KMS-11 (cell line): ENCODE measurements at regions not wholly inside any gene's neighbourhood (a gene's known extent, or its start where the extent isn't known, plus 50 kb on each side); places are given as distances from the start of the nearest gene placed in this dataset.

Source experiments
- H2AFZ ChIP-seq: fragments of 200-600 bp; sonication (generic); 2 replicates; pipeline ENCODE4 v1.6.1; 2016; ENCODE audit warnings: antibody characterized with exemption, mixed run types, low read depth
- H3K27ac ChIP-seq: fragments of 200-600 bp; sonication (generic); 2 replicates; pipeline ENCODE4 v1.6.1; 2016; ENCODE audit warnings: mild to moderate bottlenecking, mixed run types
- H3K27me3 ChIP-seq: fragments of 200-600 bp; sonication (generic); 2 replicates; pipeline ENCODE4 v1.6.1; 2017; ENCODE audit warnings: mild to moderate bottlenecking, low read depth, mixed run types, moderate library complexity; ENCODE audit not compliant: insufficient read depth
- H3K36me3 ChIP-seq: fragments of 200-600 bp; sonication (generic); 2 replicates; pipeline ENCODE4 v1.6.1; 2017; ENCODE audit warnings: mild to moderate bottlenecking, mixed run types; ENCODE audit not compliant: insufficient read depth
- H3K4me1 ChIP-seq: fragments of 200-600 bp; sonication (generic); 2 replicates; pipeline ENCODE4 v1.6.1; 2016; ENCODE audit warnings: mild to moderate bottlenecking, low read depth, mixed run types; ENCODE audit not compliant: poor library complexity, severe bottlenecking
- H3K4me2 ChIP-seq: fragments of 200-600 bp; sonication (generic); 2 replicates; pipeline ENCODE4 v1.7.0; 2016; ENCODE audit warnings: mild to moderate bottlenecking, mixed run types
- H3K4me3 ChIP-seq: fragments of 200-600 bp; sonication (generic); IDR thresholded peaks from 2 replicates; pipeline ENCODE4 v1.6.1; 2017; ENCODE audit warnings: low read depth, low read length, mixed read lengths; ENCODE audit not compliant: insufficient read depth
- H3K79me2 ChIP-seq: fragments of 200-600 bp; sonication (generic); 2 replicates; pipeline ENCODE4 v1.6.1; 2016; ENCODE audit warnings: low read depth, mixed run types; ENCODE audit not compliant: insufficient read depth
- H3K9ac ChIP-seq: fragments of 200-600 bp; sonication (generic); 2 replicates; pipeline ENCODE4 v1.6.1; 2016; ENCODE audit warnings: mild to moderate bottlenecking, mixed run types
- H4K20me1 ChIP-seq: fragments of 200-600 bp; sonication (generic); 2 replicates; pipeline ENCODE4 v1.6.1; 2016; ENCODE audit warnings: mild to moderate bottlenecking, mixed run types; ENCODE audit not compliant: insufficient read depth
- CTCF ChIP-seq: fragments of 200-600 bp; sonication (generic); conservative IDR thresholded peaks from 2 replicates; pipeline ENCODE4 v1.6.1; 2017; ENCODE audit warnings: low read depth, mild to moderate bottlenecking, antibody characterized with exemption, low read length, moderate library complexity, mixed read lengths

- Histone ChIP-seq H3K27ac (no peak overlapping the region), H2AFZ (no peak overlapping the region), H4K20me1 (no peaks in the 10 kb centered on the region), H3K27me3 (no peaks in the 10 kb centered on the region), H3K4me2 (no peak overlapping the region), H3K9ac (no peak overlapping the region), H3K4me3 (no peak overlapping the region), H3K79me2 (no peaks in the 10 kb centered on the region), H3K4me1 (no peaks in the 10 kb centered on the region), H3K36me3 (no peaks in the 10 kb centered on the region)
- no peak for TF ChIP-seq CTCF
Measured at GRCh38 chr10:128664729-128665128, 538.5 kb upstream of the MKI67 start.

GRCh38 chr10:128675405-128675804, 549.2 kb upstream of the MKI67 start:
- H3K27ac ChIP-seq = no peak overlapping the region
- H2AFZ ChIP-seq = no peak overlapping the region
- H3K27me3 ChIP-seq = no peaks in the 10 kb centered on the region
- no peak for TF ChIP-seq CTCF
- H3K36me3 ChIP-seq = no peaks in the 10 kb centered on the region
- no peaks in the 10 kb centered on the region for H4K20me1 ChIP-seq
- H3K9ac ChIP-seq = no peak overlapping the region
- no peak overlapping the region for H3K4me2 ChIP-seq
- H3K4me3 ChIP-seq = no peak overlapping the region
- no peaks in the 10 kb centered on the region for H3K4me1 ChIP-seq
- H3K79me2 ChIP-seq = no peaks in the 10 kb centered on the region

DNA sequence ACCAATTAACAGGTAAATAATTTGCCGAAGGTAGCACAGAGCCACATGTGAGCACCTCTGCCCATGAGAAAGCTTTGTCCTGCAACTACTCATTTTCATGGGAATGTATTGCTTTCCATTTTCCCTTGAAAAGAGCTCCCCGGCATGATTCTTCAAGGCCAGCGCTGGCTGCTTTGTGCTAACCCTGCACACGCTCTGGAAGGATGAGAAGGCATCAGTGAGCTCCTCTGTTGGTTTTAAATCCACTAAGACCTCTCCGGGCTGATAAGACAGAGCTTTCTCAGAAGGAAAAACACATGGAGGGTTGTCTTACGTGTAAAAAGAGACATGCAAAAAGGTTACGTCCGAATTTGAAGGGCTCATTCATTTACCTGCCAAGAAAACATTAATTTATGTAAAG, 553.9 kb upstream of the MKI67 start:
- H2AFZ ChIP-seq = no peak overlapping the region
- no peaks in the 10 kb centered on the region for H3K27me3 ChIP-seq
- TF ChIP-seq CTCF = no peak
- H3K4me1 ChIP-seq = no peaks in the 10 kb centered on the region
- no peaks in the 10 kb centered on the region for H3K79me2 ChIP-seq
- no peak overlapping the region for H3K4me2 ChIP-seq
- H4K20me1 ChIP-seq = no peaks in the 10 kb centered on the region
- no peaks in the 10 kb centered on the region for H3K36me3 ChIP-seq
- H3K9ac ChIP-seq = no peak overlapping the region
- no peak overlapping the region for H3K4me3 ChIP-seq
- H3K27ac ChIP-seq = no peak overlapping the region

DNA sequence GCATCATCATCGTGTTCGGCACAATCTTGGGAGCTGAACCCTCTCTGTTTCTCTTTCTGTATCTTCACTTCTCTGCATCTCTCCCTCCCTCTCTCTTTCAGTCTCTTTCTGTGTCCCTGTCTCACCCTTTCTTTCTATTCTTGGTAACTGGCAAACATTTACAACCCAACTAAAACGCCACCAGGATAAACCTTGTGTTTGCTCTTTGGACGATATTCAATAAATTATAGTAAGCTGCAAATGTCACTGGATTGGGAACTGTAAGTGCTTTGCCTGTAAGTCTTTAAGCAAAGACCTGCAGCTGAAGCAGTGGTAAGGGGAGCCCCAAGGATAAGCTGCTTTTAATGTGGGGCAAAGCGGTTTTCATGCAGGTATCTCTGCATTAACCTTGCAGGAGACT, 558.0 kb upstream of the MKI67 start:
- no peaks in the 10 kb centered on the region for H3K4me1 ChIP-seq
- no peak overlapping the region for H3K4me3 ChIP-seq
- no peaks in the 10 kb centered on the region for H3K36me3 ChIP-seq
- H3K9ac ChIP-seq = no peak overlapping the region
- H3K27me3 ChIP-seq = no peaks in the 10 kb centered on the region
- H3K27ac ChIP-seq = no peak overlapping the region
- no peaks in the 10 kb centered on the region for H3K79me2 ChIP-seq
- no peak overlapping the region for H2AFZ ChIP-seq
- TF ChIP-seq CTCF = no peak
- no peaks in the 10 kb centered on the region for H4K20me1 ChIP-seq
- no peak overlapping the region for H3K4me2 ChIP-seq
